T-helper 1 cell treated with Interleukin-12 subunit alpha and Interleukin-12 subunit beta and Interleukin-4 antibody, amounts not matched to agents 30 ng/mL and 1 ng/mL, for 36 hours (primary cell): ENCODE measurements at regions not wholly inside any gene's neighbourhood (a gene's known extent, or its start where the extent isn't known, plus 50 kb on each side); places are given as distances from the start of the nearest gene placed in this dataset.
"Not testable (repeated sequence)": the region's sequence is repeated elsewhere in the genome, so short reads cannot be mapped to it uniquely, and the experiment has no call there.

Source experiments
- intact Hi-C: fragments of 100-400 bp; cut with micrococcal nuclease; formaldehyde crosslinking; loops from one replicate; pipeline ENCODE4 v1.15.1; 2024

GRCh38 chr22:49400941-49401598 lies 426.6 kb downstream of the BRD1 start:
- intact Hi-C loops, result no loop called here

- intact Hi-C loops, result no loop called here
Measured at GRCh38 chr22:49400136-49400940, 427.3 kb downstream of the BRD1 start.

DNA sequence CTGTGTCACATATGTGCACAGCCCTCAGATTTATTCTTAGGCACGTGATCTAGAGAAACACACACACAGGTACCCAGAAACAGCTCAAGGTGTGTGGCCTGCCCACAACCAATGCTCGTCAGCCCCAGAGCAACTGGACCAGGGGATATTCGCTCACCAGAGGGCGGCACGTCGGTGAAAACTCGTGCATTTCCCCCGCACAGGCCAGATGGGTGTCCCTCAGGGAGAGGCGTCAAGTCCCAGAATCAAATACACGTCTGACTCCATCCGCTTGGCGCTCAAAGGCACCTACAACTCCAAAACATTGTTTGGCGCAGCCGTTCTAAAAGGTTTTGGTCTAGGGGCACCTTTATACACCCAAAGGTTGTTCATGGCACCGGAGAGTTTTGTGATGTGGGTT lies 429.0 kb downstream of the BRD1 start:
- intact Hi-C loops, result no loop called here

GRCh38 chr22:49398115-49398514 lies 429.6 kb downstream of the BRD1 start:
- intact Hi-C loops, result no loop called here

- intact Hi-C loops, result no loop called here
Measured at GRCh38 chr22:49396817-49397216, 430.9 kb downstream of the BRD1 start.

- intact Hi-C loops, result no loop called here
Measured at GRCh38 chr22:49395617-49396016, 432.1 kb downstream of the BRD1 start.

DNA sequence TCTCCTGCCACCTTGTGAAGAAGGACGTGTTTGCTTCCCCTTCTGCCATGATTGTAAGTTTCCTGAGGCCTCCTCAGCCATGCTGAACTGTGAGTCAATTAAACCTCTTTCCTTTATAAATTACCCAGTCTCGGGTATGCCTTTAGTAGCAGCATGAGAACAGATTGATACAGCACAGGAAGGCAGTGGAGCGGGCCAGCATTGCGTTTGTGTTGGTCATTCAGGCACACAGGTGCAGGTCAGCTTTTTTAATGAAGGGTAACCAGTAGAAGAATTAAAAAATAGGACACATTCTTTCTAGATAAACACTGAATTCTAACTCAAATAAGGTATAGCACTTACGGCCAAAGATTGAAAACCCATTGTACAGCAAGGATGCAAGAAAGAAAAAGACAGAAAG lies 432.6 kb downstream of the BRD1 start:
- intact Hi-C loops, result not testable (repeated sequence)

DNA sequence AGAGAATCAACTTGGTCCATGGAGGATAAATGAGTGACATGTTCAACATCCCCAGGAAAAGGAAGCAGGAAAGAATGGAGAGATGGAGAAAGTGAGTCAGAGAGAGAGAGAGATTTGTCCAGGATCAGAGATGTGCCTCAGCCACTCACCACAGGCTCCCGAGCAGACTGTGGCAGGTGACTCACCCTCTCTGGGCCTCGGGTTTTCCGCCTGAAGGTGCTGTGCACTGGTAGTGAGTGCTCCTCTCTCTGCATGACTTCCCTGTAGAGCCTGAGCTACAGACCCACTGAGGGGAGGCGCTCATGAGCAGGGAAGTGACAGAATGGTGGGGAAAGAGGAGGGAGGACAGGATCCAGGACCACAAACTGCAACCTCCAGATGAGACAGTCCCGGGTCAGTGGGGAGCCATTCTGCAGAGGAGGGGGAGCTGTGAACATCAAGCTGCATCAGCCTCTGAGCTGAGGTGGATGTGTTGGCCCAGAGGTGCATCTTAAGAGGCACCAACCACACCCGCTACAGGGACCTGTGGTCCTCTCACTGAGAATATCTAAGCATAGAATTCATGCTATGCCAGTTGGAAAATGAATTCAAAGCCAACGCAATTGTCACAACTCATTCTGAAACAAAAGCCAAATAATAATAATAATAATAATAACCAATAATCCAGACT lies 433.4 kb downstream of the BRD1 start:
- intact Hi-C loops, result no loop called here

- intact Hi-C loops, result no loop called here
Measured at GRCh38 chr22:49393526-49393925, 434.1 kb downstream of the BRD1 start.

DNA sequence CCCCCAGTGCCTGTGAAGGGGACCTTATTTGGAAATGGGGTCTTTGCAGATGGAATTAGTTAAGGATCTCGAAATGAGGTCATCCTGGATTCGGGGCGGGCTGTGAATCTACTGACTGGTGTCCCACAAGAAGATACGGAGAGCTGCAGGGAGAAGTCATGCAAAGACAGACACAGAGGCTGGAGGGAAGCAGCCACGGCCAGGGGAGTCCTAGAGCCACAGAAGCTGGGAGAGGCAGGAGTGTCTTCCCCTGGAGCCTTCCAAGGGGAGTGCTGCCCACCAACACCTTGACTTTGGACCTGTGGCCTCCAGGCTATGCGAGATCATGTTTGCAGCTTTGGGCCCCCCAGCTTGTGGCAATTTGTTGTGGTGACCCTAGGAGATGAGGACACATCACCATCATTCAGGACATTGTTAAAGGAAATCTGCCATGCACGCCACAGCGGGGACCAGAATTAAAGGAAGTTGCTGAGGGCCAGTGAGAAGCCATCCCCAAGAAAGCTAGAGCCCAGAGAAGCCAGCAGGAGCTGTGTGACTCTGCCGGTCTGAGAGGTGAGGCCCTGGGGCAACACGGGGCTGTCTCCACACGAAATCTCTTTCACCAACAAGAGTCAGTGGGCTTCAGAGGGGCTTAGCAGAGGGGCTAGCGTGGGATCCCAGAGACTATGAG lies 434.7 kb downstream of the BRD1 start:
- intact Hi-C loops, result no loop called here

- intact Hi-C loops, result no loop called here
Measured at GRCh38 chr22:49392247-49392646, 435.4 kb downstream of the BRD1 start.

DNA sequence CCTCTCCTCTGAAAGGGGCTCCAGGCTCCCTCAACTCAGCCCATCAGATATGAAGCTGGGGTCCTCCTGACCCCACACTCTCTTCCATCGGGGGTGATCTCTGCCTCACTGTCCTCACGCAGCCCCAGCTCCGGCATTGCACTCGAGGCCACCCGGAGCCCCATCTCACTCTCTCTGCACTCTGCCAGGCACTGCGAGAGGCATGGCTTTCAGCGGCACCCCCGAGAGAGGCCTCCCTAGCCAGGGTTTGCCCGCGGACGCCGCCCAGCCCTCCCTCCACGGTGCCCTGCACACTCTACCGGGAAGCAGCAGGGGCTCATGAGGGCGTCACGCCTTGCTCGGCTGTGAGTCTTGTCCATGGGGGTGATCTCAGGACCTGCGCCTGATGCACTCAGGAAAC lies 436.2 kb downstream of the BRD1 start:
- intact Hi-C loops, result no loop called here

DNA sequence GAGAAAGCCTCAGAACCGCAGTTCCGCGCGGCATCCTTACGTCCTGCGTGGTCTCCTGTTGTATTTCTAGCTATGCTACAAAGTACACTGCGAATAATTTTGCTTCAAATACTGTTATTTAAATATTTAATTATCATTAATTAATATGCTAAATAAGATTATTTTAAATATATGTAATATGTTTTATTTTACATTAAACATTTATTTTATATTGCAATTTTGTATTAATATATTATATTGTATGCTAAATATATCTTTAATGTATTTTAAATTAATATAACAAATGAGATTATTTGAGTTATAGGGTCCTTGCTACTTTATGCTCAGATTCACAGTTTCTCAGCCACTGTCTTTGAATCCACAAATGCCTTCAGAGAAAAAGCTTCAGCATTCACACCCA lies 436.7 kb downstream of the BRD1 start:
- intact Hi-C loops, result no loop called here

- intact Hi-C loops, result not testable (repeated sequence)
Measured at GRCh38 chr22:49383909-49384308, 443.8 kb downstream of the BRD1 start.

- intact Hi-C loops, result no loop called here
Measured at GRCh38 chr22:49382451-49382735, 445.3 kb downstream of the BRD1 start.

DNA sequence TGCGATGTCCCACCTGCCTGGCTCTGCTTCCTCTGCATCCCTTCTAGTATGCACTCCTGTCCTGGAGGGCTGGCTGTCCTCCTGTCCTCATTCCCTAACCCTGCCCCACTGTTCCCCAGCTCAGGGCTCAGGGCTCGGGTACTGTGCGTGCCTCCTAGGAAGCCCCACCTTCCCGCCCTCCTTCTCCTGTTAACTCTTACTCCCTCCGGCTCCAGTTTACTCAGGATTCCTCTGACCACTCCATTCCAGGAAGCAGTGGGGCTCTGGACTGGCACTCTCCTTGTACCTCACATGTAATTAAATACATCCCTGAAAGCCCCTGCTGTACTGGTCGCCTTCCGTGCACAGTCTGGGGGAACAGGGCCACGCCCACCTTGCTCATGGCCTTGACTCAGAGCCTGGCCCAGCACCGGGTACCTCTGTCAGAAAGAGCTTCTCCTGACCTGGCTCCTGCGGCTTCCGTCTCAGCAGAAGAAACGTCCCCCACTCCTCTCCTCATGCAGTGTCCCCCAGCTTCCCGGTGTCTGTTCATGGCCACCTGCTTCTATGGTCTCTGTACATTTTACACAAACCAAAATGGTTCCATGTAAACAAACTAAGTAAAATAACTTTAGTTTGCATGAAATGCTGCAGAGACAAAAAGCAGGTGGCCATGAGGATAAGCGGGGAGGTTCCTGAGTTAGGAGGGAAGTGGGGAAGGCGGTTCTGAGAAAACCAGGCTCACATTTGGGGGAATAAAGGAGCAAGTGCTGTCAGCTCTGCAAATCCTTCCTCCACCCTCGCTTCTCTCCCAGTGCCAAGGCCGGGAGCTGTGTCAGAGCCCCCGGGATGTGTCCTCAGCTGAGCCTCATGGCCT lies 445.9 kb downstream of the BRD1 start:
- intact Hi-C loops, result no loop called here

DNA sequence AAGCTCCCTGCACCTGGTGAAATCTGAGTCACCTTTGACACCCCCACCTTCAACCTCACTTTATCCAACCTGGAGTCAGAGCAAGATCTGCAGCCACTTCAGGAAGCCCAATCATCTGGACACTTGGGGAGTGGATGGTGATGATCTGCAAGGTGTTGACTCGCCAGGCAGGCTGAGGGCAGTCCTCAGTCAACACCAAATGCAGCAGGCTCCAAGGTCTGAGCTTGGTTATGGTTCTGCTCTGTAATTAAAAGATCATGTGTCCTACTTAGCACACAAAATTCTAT lies 446.9 kb downstream of the BRD1 start:
- intact Hi-C loops, result no loop called here

DNA sequence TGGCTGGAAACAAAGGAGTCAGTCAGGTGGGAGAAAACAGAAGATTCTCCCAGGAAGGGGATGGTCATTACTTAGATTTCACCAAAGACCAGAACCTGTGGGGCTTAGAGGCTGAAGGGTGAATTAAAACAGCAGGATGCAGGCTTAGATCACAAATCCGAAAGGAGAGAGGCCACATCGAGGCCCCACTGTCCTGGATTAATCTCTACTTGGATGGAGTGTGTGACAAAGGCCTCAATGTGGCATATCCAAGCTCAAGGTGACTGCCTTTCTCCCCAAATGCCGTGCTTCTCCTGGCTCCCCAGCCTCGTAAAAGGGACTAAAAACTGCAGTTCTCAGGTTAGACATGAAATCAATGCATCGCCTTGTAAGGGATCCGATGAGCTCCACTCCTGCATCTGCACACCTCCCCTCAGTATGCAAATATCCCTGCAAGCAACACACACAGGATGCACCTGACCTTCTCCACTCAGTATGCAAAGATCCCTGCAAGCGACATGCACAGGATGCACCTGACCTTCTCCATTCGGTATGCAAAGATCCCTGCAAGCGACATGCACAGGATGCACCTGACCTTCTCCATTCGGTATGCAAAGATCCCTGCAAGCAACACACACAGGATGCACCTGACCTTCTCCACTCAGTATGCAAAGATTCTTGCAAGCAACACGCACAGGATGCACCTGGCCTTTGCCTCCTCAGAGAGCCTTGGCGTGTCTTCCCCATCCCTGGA lies 447.4 kb downstream of the BRD1 start:
- intact Hi-C loops, result no loop called here

- intact Hi-C loops, result no loop called here
Measured at GRCh38 chr22:49377306-49377705, 450.4 kb downstream of the BRD1 start.

GRCh38 chr22:49373801-49374226 lies 453.9 kb downstream of the BRD1 start:
- intact Hi-C loops, result no loop called here

DNA sequence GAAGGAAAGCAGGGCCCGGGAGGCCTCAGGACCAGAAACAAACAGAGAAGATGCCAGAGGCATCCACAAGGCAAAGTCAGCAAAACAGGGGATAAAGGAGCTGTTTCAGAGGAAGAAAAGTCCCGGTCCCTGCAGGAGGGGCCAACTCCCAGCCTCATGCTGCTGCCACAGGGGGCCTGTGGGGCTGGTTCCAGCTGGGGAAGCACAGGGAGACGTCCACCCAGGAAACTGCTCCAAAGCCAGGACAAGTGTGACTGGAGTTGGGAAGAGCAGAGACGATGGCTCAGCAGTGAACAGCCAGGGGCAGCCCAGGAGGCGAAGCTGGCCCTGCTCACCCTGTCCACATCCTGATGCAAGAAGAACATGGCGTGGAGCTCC lies 454.4 kb downstream of the BRD1 start:
- intact Hi-C loops, result no loop called here
